KMS-11 (cell line): ENCODE measurements at regions not wholly inside any gene's neighbourhood (a gene's known extent, or its start where the extent isn't known, plus 50 kb on each side); places are given as distances from the start of the nearest gene placed in this dataset.

ENCODE experiments used
- H2AFZ ChIP-seq: fragments of 200-600 bp; sonication (generic); 2 replicates; pipeline ENCODE4 v1.6.1; 2016; ENCODE audit warnings: antibody characterized with exemption, mixed run types, low read depth
- H3K27ac ChIP-seq: fragments of 200-600 bp; sonication (generic); 2 replicates; pipeline ENCODE4 v1.6.1; 2016; ENCODE audit warnings: mild to moderate bottlenecking, mixed run types
- H3K27me3 ChIP-seq: fragments of 200-600 bp; sonication (generic); 2 replicates; pipeline ENCODE4 v1.6.1; 2017; ENCODE audit warnings: mild to moderate bottlenecking, low read depth, mixed run types, moderate library complexity; ENCODE audit not compliant: insufficient read depth
- H3K36me3 ChIP-seq: fragments of 200-600 bp; sonication (generic); 2 replicates; pipeline ENCODE4 v1.6.1; 2017; ENCODE audit warnings: mild to moderate bottlenecking, mixed run types; ENCODE audit not compliant: insufficient read depth
- H3K4me1 ChIP-seq: fragments of 200-600 bp; sonication (generic); 2 replicates; pipeline ENCODE4 v1.6.1; 2016; ENCODE audit warnings: mild to moderate bottlenecking, low read depth, mixed run types; ENCODE audit not compliant: poor library complexity, severe bottlenecking
- H3K4me2 ChIP-seq: fragments of 200-600 bp; sonication (generic); 2 replicates; pipeline ENCODE4 v1.7.0; 2016; ENCODE audit warnings: mild to moderate bottlenecking, mixed run types
- H3K4me3 ChIP-seq: fragments of 200-600 bp; sonication (generic); IDR thresholded peaks from 2 replicates; pipeline ENCODE4 v1.6.1; 2017; ENCODE audit warnings: low read depth, low read length, mixed read lengths; ENCODE audit not compliant: insufficient read depth
- H3K79me2 ChIP-seq: fragments of 200-600 bp; sonication (generic); 2 replicates; pipeline ENCODE4 v1.6.1; 2016; ENCODE audit warnings: low read depth, mixed run types; ENCODE audit not compliant: insufficient read depth
- H3K9ac ChIP-seq: fragments of 200-600 bp; sonication (generic); 2 replicates; pipeline ENCODE4 v1.6.1; 2016; ENCODE audit warnings: mild to moderate bottlenecking, mixed run types
- H4K20me1 ChIP-seq: fragments of 200-600 bp; sonication (generic); 2 replicates; pipeline ENCODE4 v1.6.1; 2016; ENCODE audit warnings: mild to moderate bottlenecking, mixed run types; ENCODE audit not compliant: insufficient read depth
- TF ChIP-seq, protein P1 (sequence below): fragments of 200-600 bp; sonication (generic); conservative IDR thresholded peaks from 2 replicates; pipeline ENCODE4 v1.6.1; 2017; ENCODE audit warnings: low read depth, mild to moderate bottlenecking, antibody characterized with exemption, low read length, moderate library complexity, mixed read lengths

DNA sequence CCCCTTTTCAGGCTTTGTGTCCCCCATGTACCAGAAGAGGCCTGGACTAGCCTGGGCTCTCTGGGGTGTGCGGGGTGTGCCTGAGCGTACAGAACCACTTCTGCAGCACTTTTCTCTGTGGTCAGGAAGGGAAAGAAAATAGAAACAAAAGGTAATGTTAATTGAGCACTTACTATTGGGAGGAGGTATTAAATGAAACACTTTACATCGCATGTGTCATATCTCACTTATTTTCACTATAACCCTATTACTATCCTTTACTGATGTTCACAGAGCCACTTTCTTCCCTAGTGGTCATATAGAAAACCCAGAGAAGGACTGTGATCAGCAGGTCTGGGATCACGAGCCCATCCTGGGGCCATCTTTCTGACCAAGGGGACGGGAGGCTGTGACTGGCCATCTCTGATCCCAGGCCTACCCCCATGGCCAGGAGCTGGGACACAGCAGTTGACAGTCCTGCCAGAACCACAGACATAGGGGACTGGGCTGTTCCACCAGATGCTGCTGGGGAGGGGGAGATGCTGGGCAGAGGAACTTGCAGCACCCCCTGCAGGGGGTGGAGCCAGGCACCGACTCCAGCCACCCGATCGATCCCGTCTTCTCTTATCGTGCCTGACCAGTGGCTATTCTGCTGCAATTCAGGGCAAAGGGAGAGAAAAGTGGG is 107.6 kb downstream of the VEGFA start:
- no peak overlapping the region for H3K4me3 ChIP-seq
- no peak overlapping the region for H3K4me2 ChIP-seq
- no peaks in the 10 kb centered on the region for H3K27me3 ChIP-seq
- H3K9ac ChIP-seq, result no peak overlapping the region
- no peaks in the 10 kb centered on the region for H3K79me2 ChIP-seq
- no peak overlapping the region for H3K27ac ChIP-seq
- TF ChIP-seq, protein P1, sequence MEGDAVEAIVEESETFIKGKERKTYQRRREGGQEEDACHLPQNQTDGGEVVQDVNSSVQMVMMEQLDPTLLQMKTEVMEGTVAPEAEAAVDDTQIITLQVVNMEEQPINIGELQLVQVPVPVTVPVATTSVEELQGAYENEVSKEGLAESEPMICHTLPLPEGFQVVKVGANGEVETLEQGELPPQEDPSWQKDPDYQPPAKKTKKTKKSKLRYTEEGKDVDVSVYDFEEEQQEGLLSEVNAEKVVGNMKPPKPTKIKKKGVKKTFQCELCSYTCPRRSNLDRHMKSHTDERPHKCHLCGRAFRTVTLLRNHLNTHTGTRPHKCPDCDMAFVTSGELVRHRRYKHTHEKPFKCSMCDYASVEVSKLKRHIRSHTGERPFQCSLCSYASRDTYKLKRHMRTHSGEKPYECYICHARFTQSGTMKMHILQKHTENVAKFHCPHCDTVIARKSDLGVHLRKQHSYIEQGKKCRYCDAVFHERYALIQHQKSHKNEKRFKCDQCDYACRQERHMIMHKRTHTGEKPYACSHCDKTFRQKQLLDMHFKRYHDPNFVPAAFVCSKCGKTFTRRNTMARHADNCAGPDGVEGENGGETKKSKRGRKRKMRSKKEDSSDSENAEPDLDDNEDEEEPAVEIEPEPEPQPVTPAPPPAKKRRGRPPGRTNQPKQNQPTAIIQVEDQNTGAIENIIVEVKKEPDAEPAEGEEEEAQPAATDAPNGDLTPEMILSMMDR, result no peak
- H4K20me1 ChIP-seq, result no peaks in the 10 kb centered on the region
- no peaks in the 10 kb centered on the region for H3K36me3 ChIP-seq
- no peaks in the 10 kb centered on the region for H3K4me1 ChIP-seq
- no peak overlapping the region for H2AFZ ChIP-seq

DNA sequence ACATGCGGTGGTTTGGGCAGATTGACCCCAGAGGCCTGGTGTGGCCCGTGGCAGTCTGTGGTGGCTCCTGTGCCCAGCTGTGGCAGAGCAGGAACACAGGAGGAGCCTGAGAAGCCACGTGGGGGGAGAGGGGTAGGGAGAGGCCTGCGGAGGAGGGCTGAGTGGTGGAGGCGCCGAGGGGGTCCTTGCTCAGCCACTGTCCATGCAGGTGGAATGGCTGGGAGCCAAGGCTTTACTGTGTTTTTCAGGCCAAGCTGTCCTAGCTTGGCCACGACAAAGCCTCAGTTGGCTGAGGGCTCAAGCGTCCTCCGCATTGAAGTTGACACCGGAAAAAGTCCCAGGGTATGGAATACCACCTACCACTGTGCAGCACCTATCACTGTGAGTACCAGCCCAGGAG is 107.0 kb downstream of the VEGFA start:
- no peak overlapping the region for H3K4me2 ChIP-seq
- H3K27me3 ChIP-seq, result no peaks in the 10 kb centered on the region
- H4K20me1 ChIP-seq, result no peaks in the 10 kb centered on the region
- H2AFZ ChIP-seq, result no peak overlapping the region
- no peak overlapping the region for H3K9ac ChIP-seq
- no peaks in the 10 kb centered on the region for H3K79me2 ChIP-seq
- no peaks in the 10 kb centered on the region for H3K4me1 ChIP-seq
- TF ChIP-seq, protein P1, result no peak
- no peak overlapping the region for H3K4me3 ChIP-seq
- H3K27ac ChIP-seq, result no peak overlapping the region
- H3K36me3 ChIP-seq, result no peaks in the 10 kb centered on the region

DNA sequence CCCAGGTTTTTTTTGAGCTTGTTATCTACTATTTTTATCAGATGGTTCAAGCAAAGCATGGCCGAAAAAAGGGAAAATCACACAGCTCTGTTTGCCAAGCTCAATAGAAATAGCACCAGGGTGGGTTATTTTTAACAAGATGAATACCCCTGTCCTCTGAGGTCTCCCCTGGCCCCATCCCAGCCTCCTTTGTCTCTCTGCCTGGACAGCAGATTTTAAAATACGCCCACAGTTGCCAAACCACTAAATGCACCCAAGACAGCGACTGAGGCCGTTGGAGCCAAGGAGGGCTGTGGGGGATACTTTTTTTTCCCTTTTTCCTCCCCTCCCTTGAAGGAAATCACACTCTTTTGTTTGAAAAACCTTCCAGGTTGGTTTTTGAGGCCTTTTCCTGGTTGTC is 106.6 kb downstream of the VEGFA start:
- H3K4me3 ChIP-seq, result no peak overlapping the region
- TF ChIP-seq, protein P1, result no peak
- H3K27me3 ChIP-seq, result no peaks in the 10 kb centered on the region
- no peaks in the 10 kb centered on the region for H3K4me1 ChIP-seq
- no peak overlapping the region for H3K9ac ChIP-seq
- no peaks in the 10 kb centered on the region for H3K79me2 ChIP-seq
- H4K20me1 ChIP-seq, result no peaks in the 10 kb centered on the region
- no peak overlapping the region for H3K27ac ChIP-seq
- H2AFZ ChIP-seq, result no peak overlapping the region
- no peak overlapping the region for H3K4me2 ChIP-seq
- no peaks in the 10 kb centered on the region for H3K36me3 ChIP-seq

DNA sequence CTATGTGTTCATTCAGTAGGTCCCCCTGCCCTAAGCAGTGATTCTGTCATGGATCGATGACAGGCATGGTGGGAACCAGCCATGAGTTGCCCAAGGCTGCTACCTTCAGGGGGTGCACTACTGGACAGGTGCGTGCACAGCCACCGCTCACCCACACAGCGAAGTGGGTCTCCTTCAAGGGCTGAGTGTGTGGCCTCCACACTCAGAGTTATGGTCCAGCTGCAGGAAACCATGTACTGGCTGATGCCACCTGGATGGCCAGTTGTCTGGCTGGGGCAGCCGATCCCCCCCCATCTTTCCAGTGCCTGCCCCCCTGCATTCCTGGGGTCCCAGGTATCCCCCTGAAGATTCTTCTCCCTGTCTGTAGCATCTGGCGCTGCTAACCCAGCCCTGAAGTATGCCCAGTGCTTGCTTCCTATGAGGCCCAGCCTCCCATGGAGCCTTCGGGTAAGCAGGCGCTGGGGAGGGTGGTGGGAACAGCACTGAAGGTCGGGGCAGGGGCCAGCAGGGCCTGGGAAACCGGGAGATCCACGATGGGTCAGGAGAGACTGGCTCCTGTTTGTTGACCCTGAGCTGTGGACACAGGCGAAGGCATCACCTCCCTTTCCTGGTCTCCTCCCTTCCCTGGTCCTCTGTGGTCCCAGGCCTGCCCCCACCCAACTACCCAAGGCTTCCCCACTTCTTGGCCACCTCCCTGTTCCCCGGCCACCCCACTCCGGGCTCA is 106.0 kb downstream of the VEGFA start:
- TF ChIP-seq, protein P1, result no peak
- Histone ChIP-seq H3K4me1 (no peaks in the 10 kb centered on the region), H3K27me3 (no peaks in the 10 kb centered on the region), H3K4me2 (no peak overlapping the region), H3K27ac (no peak overlapping the region), H3K9ac (no peak overlapping the region), H4K20me1 (no peaks in the 10 kb centered on the region), H3K36me3 (no peaks in the 10 kb centered on the region), H3K4me3 (no peak overlapping the region), H2AFZ (no peak overlapping the region), H3K79me2 (no peaks in the 10 kb centered on the region)
